ENCODE measurements at regions not wholly inside any gene's neighbourhood (a gene's known extent, or its start where the extent isn't known, plus 50 kb on each side); places are given as distances from the start of the nearest gene placed in this dataset.
"Not testable (repeated sequence)": the region's sequence is repeated elsewhere in the genome, so short reads cannot be mapped to it uniquely, and the experiment has no call there.

DNA sequence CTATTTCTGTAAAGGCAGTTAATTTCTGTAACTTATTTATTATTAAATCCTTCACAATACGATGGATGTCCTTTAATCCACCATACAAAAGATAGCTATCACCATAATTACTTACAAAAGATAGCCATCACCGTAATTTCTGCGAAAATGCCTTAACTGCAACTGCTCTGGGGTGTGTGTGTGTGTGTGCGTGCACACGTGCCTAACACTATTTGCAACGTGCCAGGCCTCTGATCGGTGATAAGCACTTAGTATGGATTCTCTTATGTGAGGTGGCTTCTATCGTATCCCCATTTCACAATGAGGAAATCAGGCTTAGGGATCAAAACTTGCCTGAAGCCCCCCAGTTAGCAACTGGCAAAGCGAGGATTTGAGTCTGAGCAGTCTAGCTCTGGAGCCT, 67.1 kb upstream of the RBM24 start:
- Histone ChIP-seq H3K4me2 (ENCODE audit: control insufficient read depth, extremely low read depth, insufficient read depth, low read depth, low read length) (no peak overlapping the region), H3K9me3 (ENCODE audit: control insufficient read depth, low read depth, low read length) (no peaks in the 10 kb centered on the region), H3K27me3 (ENCODE audit: control insufficient read depth, extremely low read depth, insufficient read depth, low read length) (no peaks in the 10 kb centered on the region), H3K9me1 (ENCODE audit: control insufficient read depth, extremely low read depth, insufficient read depth, low read length) (no peaks in the 10 kb centered on the region), H2AFZ (ENCODE audit: control insufficient read depth, low read length) (no peak overlapping the region), H3K4me3 (ENCODE audit: control insufficient read depth in 2 of 3, extremely low read depth in 1 of 3, insufficient read depth in 2 of 3, low read depth in 1 of 3, low read length in 3 of 3) (no peak overlapping the region), H3K36me3 (ENCODE audit: control insufficient read depth in 2 of 2, extremely low read depth in 1 of 2, insufficient read depth in 2 of 2, low read length in 2 of 2) (no peaks in the 10 kb centered on the region), H3K27ac (ENCODE audit: control insufficient read depth, insufficient read depth, low read length) (no peak overlapping the region), H3K9ac (ENCODE audit: control insufficient read depth, extremely low read depth, insufficient read depth, low read length) (no peak overlapping the region), H3K79me2 (ENCODE audit: control insufficient read depth, insufficient read depth, low read length) (no peaks in the 10 kb centered on the region), H4K20me1 (ENCODE audit: control insufficient read depth, extremely low read depth, insufficient read depth, low read length) (no peaks in the 10 kb centered on the region), H3K4me1 (ENCODE audit: control insufficient read depth, extremely low read depth, insufficient read depth, low read length) (no peaks in the 10 kb centered on the region)
- TF ChIP-seq, protein P1, sequence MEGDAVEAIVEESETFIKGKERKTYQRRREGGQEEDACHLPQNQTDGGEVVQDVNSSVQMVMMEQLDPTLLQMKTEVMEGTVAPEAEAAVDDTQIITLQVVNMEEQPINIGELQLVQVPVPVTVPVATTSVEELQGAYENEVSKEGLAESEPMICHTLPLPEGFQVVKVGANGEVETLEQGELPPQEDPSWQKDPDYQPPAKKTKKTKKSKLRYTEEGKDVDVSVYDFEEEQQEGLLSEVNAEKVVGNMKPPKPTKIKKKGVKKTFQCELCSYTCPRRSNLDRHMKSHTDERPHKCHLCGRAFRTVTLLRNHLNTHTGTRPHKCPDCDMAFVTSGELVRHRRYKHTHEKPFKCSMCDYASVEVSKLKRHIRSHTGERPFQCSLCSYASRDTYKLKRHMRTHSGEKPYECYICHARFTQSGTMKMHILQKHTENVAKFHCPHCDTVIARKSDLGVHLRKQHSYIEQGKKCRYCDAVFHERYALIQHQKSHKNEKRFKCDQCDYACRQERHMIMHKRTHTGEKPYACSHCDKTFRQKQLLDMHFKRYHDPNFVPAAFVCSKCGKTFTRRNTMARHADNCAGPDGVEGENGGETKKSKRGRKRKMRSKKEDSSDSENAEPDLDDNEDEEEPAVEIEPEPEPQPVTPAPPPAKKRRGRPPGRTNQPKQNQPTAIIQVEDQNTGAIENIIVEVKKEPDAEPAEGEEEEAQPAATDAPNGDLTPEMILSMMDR (optimal IDR thresholded peaks at IDR 0.05 in 1 of 3, IDR thresholded peaks at IDR 0.05 in 1 of 3, conservative IDR thresholded peaks at IDR 0.05 in 1 of 3; ENCODE audit: extremely low read depth in 1 of 3, insufficient read depth in 2 of 3, low read length in 3 of 3): no peak
- TF ChIP-seq EZH2 (IDR thresholded peaks at IDR 0.05; ENCODE audit: low read length): no peak
- FAIRE-seq (no peak), DNase-seq (ENCODE audit: low read depth, low spot score) (no peak)
- dilution Hi-C loops (cut with MboI; ENCODE audit: extremely low pct_ligation_motif_present, low sequenced_read_pairs): no loop called here

DNA sequence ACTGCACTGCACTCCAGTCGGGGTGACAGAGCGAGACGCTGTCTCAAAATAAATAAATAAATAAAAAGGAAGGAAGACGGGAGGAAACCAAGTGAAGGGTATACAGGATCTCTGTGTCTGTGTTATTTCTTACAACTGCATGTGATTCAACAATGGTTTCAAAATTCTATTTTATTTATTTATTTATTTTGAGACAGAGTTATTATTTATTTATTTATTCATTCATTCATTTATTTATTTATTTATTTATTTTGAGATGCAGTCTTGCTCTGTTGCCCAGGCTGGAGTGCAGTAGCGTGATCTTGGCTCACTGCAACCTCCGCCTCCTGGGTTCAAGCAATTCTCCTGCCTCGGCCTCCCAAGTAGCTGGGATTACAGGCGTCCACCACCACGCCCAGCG, 64.2 kb upstream of the RBM24 start:
- DNase-seq (ENCODE audit: low read depth, low spot score); H3K9me1 ChIP-seq (ENCODE audit: control insufficient read depth, extremely low read depth, insufficient read depth, low read length); H4K20me1 ChIP-seq (ENCODE audit: control insufficient read depth, extremely low read depth, insufficient read depth, low read length); H2AFZ ChIP-seq (ENCODE audit: control insufficient read depth, low read length); H3K27ac ChIP-seq (ENCODE audit: control insufficient read depth, insufficient read depth, low read length); FAIRE-seq; H3K79me2 ChIP-seq (ENCODE audit: control insufficient read depth, insufficient read depth, low read length); dilution Hi-C loops (cut with MboI; ENCODE audit: extremely low pct_ligation_motif_present, low sequenced_read_pairs); H3K9ac ChIP-seq (ENCODE audit: control insufficient read depth, extremely low read depth, insufficient read depth, low read length); H3K36me3 ChIP-seq (ENCODE audit: control insufficient read depth in 2 of 2, extremely low read depth in 1 of 2, insufficient read depth in 2 of 2, low read length in 2 of 2); H3K4me3 ChIP-seq (ENCODE audit: control insufficient read depth in 2 of 3, extremely low read depth in 1 of 3, insufficient read depth in 2 of 3, low read depth in 1 of 3, low read length in 3 of 3); H3K4me1 ChIP-seq (ENCODE audit: control insufficient read depth, extremely low read depth, insufficient read depth, low read length); H3K27me3 ChIP-seq (ENCODE audit: control insufficient read depth, extremely low read depth, insufficient read depth, low read length); H3K9me3 ChIP-seq (ENCODE audit: control insufficient read depth, low read depth, low read length); H3K4me2 ChIP-seq (ENCODE audit: control insufficient read depth, extremely low read depth, insufficient read depth, low read depth, low read length): not testable (repeated sequence)

DNA sequence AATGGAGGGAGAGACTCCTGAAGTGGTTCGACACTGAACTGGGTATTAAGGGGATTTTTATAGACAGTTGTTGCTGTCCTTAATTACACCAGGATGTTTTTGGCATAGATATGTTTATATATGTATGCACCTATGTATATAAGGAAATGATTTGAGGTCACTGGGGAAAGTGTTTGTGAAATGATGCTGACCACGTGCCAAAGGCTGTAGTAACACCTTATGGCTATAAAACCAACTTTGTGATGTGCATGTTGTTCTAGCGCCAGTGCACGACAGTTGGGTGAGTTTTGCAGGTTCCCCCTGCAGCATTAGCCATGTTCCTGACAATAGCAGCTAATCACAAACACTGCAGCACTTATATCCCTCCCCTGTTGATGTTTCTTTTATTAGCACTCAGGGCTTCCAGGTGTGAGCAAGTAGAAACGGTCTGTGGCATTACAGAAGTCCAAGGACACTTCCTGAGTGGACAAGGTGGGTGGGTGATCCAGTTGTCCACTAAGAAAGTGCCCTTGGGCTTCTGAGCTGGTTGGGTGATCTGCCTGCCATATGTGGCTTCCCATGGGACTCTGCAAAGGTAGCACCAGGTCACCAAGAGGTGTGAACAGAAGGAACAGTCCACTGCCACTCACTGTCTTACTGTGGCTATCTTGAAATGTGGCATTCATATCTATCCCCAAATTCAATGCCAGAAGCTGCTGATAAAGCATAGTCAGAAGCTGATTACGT, 63.0 kb upstream of the RBM24 start:
- no peak overlapping the region for H3K4me3 ChIP-seq (ENCODE audit: control insufficient read depth in 2 of 3, extremely low read depth in 1 of 3, insufficient read depth in 2 of 3, low read depth in 1 of 3, low read length in 3 of 3)
- no peak overlapping the region for H2AFZ ChIP-seq (ENCODE audit: control insufficient read depth, low read length)
- H3K27me3 ChIP-seq (ENCODE audit: control insufficient read depth, extremely low read depth, insufficient read depth, low read length): no peaks in the 10 kb centered on the region
- DNase-seq (ENCODE audit: low read depth, low spot score): no peak
- no peaks in the 10 kb centered on the region for H4K20me1 ChIP-seq (ENCODE audit: control insufficient read depth, extremely low read depth, insufficient read depth, low read length)
- no peak for FAIRE-seq
- H3K79me2 ChIP-seq (ENCODE audit: control insufficient read depth, insufficient read depth, low read length): no peaks in the 10 kb centered on the region
- H3K4me1 ChIP-seq (ENCODE audit: control insufficient read depth, extremely low read depth, insufficient read depth, low read length): no peaks in the 10 kb centered on the region
- no peaks in the 10 kb centered on the region for H3K9me1 ChIP-seq (ENCODE audit: control insufficient read depth, extremely low read depth, insufficient read depth, low read length)
- no peaks in the 10 kb centered on the region for H3K9me3 ChIP-seq (ENCODE audit: control insufficient read depth, low read depth, low read length)
- no peak overlapping the region for H3K4me2 ChIP-seq (ENCODE audit: control insufficient read depth, extremely low read depth, insufficient read depth, low read depth, low read length)
- H3K9ac ChIP-seq (ENCODE audit: control insufficient read depth, extremely low read depth, insufficient read depth, low read length): no peak overlapping the region
- H3K27ac ChIP-seq (ENCODE audit: control insufficient read depth, insufficient read depth, low read length): no peak overlapping the region
- H3K36me3 ChIP-seq (ENCODE audit: control insufficient read depth in 2 of 2, extremely low read depth in 1 of 2, insufficient read depth in 2 of 2, low read length in 2 of 2): no peaks in the 10 kb centered on the region
- TF ChIP-seq, protein P1 (optimal IDR thresholded peaks at IDR 0.05 in 1 of 3, IDR thresholded peaks at IDR 0.05 in 1 of 3, conservative IDR thresholded peaks at IDR 0.05 in 1 of 3; ENCODE audit: extremely low read depth in 1 of 3, insufficient read depth in 2 of 3, low read length in 3 of 3): no peak
- no peak for TF ChIP-seq EZH2 (IDR thresholded peaks at IDR 0.05; ENCODE audit: low read length)
- dilution Hi-C loops (cut with MboI; ENCODE audit: extremely low pct_ligation_motif_present, low sequenced_read_pairs): no loop called here
